Activated CD8-positive, alpha-beta memory T cell treated with anti-CD3 and anti-CD28 coated beads, Interleukin-2, amount 10 ng/mL, durations not matched to agents 7 days and 5 days (primary cell): ENCODE measurements at regions not wholly inside any gene's neighbourhood (a gene's known extent, or its start where the extent isn't known, plus 50 kb on each side); places are given as distances from the start of the nearest gene placed in this dataset.

Experiments
- ATAC-seq: fragments of 150-1000 bp; cut with Tn5 transposase; one replicate; pipeline ENCODE4 v1.10.0; 2021; ENCODE audit warnings: moderate library complexity
- CTCF ChIA-PET: fragments of 350-600 bp; sonication (Branson Sonifier 250); formaldehyde crosslinking; loops from one replicate; lab custom pipeline; 2021; ENCODE audit warnings: antibody characterized with exemption; lab: Charles Lee
- DNase-seq: peaks from one replicate; pipeline ENCODE4 v3.0.0-alpha.2; 2020
- H3K27ac Mint-ChIP-seq: one replicate; pipeline ENCODE4 v1.8.0; 2021; ENCODE audit warnings: mild to moderate bottlenecking, mixed read lengths
- H3K27me3 Mint-ChIP-seq: one replicate; pipeline ENCODE4 v1.8.0; 2021; ENCODE audit warnings: mixed read lengths
- H3K36me3 Mint-ChIP-seq: one replicate; pipeline ENCODE4 v1.8.0; 2021; ENCODE audit warnings: mild to moderate bottlenecking, mixed read lengths
- H3K4me1 Mint-ChIP-seq: one replicate; pipeline ENCODE4 v1.8.0; 2021; ENCODE audit warnings: mixed read lengths
- H3K4me3 Mint-ChIP-seq: one replicate; pipeline ENCODE4 v1.8.0; 2021; ENCODE audit warnings: mild to moderate bottlenecking, moderate library complexity, mixed read lengths
- H3K9me3 Mint-ChIP-seq: one replicate; pipeline ENCODE4 v1.8.0; 2022; ENCODE audit warnings: low read depth, mixed read lengths

DNA sequence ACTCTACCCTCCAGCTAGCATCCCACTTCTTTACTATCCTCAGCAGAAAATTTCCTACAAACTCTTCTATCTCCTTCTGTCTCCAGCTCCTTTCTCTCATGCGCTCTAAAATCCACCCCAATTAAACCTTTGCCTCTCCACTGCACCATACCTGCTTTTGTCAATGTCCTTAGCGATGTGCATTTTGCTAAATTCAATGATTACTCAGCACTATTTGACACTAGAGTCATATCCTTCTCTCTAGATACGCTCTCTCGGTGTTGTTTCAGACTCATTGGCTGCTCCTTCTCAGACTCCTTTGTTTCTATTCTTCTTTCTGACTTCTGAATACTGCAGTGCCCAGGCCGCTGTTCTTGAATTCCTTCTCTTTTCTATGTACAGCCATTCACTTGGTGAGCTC lies 144.2 kb downstream of the HLX start:
- no peaks in the 10 kb centered on the region for H3K27me3 Mint-ChIP-seq

DNA sequence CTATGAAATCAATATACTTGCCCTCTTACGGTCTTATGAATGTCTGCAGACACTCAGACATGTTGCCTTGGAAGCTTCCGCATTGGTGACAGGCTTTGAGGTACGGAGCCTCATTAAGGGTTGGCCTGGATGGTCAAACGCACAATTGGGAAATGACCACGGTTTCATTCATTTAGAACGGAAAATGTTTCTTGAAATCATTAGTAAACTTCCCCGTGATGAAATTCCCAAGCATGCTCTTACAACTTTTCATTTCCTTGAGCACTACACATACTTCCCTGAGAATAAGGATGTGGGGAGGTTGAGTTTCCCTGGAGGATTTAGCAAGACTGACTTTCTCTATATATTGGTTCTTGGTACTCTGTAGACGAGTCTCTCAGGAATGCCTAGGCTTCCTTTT lies 146.3 kb downstream of the HLX start:
- ATAC-seq = no peak

More for the DNA sequence above, 144.2 kb downstream of the HLX start:
- Mint-ChIP-seq H3K27ac (no peak overlapping the region), H3K4me3 (no peak overlapping the region), H3K4me1 (no peaks in the 10 kb centered on the region), H3K36me3 (no peaks in the 10 kb centered on the region), H3K9me3 (no peaks in the 10 kb centered on the region)
- ATAC-seq (no peak), DNase-seq (no peak)
- CTCF ChIA-PET = no interaction called here

DNA sequence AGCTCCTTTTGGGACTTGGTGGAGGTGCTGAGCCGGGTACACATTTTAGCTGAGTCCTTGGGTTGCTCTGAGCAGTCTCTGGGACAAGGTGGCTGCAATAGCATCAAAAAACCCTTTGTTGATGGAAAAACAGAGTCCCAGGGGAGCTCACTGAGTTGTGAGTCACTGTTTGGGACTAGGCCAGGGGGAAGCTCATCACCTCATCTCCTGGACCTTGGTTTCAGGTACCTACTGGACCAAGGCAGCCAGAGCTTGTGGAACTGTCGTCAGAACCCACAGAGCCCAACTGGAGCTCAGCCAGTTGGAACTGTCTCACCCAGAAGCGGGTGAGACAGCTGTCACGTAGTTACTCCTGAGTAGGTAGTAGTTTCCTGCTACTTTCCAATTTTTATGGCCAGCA lies 146.7 kb downstream of the HLX start:
- DNase-seq = no peak
- CTCF ChIA-PET = no interaction called here
- ATAC-seq = no peak
- Mint-ChIP-seq H3K36me3 (no peaks in the 10 kb centered on the region), H3K27me3 (no peaks in the 10 kb centered on the region), H3K4me3 (no peak overlapping the region), H3K27ac (no peak overlapping the region), H3K9me3 (no peaks in the 10 kb centered on the region), H3K4me1 (no peaks in the 10 kb centered on the region)

More for the DNA sequence above, 146.3 kb downstream of the HLX start:
- H3K4me1 Mint-ChIP-seq = no peaks in the 10 kb centered on the region
- no peak for DNase-seq
- no peaks in the 10 kb centered on the region for H3K9me3 Mint-ChIP-seq
- no peaks in the 10 kb centered on the region for H3K27me3 Mint-ChIP-seq
- no peak overlapping the region for H3K27ac Mint-ChIP-seq
- CTCF ChIA-PET = no interaction called here
- H3K36me3 Mint-ChIP-seq = no peaks in the 10 kb centered on the region
- H3K4me3 Mint-ChIP-seq = no peak overlapping the region

DNA sequence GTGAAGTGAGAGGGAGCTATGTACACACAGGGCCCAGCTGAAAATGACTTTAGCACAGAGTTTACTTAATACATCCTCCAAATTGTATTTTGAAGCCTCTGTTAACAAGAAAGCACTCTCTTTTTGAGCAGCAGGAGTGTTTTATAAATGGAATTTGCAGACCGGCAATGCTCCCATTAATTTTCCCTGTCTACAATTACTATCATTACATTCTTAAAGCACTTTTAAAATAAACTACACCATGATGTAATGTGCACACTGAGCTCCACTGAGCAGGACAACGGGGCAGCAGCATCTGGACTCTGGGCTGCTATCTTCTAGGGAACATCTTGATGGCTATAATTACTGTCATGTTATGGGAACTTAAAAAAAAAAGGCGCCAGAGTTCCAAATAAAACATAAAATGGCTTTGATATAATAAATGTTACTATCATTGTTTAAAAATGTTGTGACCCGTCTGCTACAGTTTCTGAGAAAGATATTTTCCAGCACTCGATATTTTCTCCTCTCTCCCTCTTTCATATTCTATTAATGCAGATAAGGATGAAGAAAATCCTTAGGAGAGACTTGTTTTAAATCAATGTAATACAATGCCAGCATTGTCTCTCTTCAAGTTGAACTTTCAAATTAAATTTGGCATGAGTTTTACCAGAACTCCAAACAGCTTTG lies 150.9 kb downstream of the HLX start:
- Mint-ChIP-seq H3K27me3 (no peaks in the 10 kb centered on the region), H3K9me3 (no peaks in the 10 kb centered on the region), H3K36me3 (no peaks in the 10 kb centered on the region), H3K4me1 (no peaks in the 10 kb centered on the region), H3K27ac (no peak overlapping the region), H3K4me3 (no peak overlapping the region)
- DNase-seq (no peak), ATAC-seq (no peak)
- CTCF ChIA-PET = no interaction called here

DNA sequence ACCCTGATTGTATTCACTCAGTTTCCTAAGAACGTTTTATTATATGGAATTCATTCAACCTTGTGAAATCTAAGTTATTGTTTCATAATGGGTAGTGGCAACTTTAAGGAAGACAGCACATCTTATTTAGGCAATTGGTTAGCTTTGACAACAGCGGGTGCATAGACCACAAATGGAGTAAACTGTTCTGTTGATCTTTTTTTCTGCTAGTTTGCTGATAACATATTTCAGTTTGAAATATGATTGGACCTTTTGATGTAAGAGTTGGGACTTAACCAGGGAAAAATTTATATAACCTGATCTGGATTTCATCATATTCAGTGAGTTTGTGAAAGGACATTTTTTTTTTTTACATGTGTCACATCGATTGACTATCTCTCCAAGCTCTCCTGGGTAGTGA lies 151.7 kb downstream of the HLX start:
- no peak overlapping the region for H3K27ac Mint-ChIP-seq
- no peak overlapping the region for H3K4me3 Mint-ChIP-seq
- H3K36me3 Mint-ChIP-seq = no peaks in the 10 kb centered on the region
- peaks cover 3% of the 10 kb centered on the region for H3K4me1 Mint-ChIP-seq
- CTCF ChIA-PET = interaction anchor here (1.0 kb wide), 1 partner anchor 102 kb away, joined by 3 read pairs; no protein-coding TSS in a partner anchor
- no peaks in the 10 kb centered on the region for H3K27me3 Mint-ChIP-seq
- no peaks in the 10 kb centered on the region for H3K9me3 Mint-ChIP-seq
- DNase-seq = no peak
- ATAC-seq = no peak

DNA sequence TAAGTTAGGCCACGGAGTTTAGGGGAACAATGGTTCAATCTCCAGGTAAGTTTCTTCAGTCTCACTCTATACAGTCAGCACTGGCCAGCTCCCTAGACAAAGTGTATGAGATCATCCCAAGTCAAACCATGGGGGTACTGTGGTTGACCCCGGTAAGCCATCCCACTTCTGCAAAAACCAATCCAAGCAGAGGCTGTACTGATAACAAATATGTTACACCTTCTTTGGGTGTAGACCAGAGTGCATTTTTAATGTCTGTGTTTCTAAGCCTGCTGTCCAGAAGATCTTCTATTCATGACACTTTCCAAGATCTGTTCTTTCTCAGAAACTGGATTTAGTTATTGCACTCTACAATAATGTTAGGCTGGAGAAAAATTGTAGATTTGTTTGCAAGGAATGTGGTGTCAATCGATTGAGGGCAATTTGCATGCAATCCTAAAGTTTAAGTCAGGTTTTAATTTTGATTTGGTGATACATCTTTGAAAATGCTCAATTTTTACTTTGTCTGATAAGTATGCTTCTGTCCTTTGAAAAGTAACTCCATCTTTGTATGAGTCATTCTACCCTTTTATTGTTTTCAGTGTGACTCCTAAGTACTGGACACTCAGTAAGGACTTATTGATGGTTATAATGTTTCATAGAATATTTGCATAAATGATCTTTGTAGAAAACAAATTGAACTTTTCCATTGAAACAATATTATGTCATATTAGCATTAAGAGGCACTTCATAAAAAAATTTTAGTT lies 152.4 kb downstream of the HLX start:
- Mint-ChIP-seq H3K9me3 (no peaks in the 10 kb centered on the region), H3K27ac (no peak overlapping the region), H3K27me3 (no peaks in the 10 kb centered on the region), H3K4me1 (peaks cover 3% of the 10 kb centered on the region), H3K36me3 (no peaks in the 10 kb centered on the region), H3K4me3 (no peak overlapping the region)
- ATAC-seq (no peak), DNase-seq (no peak)
- CTCF ChIA-PET = interaction anchor here (1.0 kb wide), 1 partner anchor 103 kb away, joined by 3 read pairs; no protein-coding TSS in a partner anchor

DNA sequence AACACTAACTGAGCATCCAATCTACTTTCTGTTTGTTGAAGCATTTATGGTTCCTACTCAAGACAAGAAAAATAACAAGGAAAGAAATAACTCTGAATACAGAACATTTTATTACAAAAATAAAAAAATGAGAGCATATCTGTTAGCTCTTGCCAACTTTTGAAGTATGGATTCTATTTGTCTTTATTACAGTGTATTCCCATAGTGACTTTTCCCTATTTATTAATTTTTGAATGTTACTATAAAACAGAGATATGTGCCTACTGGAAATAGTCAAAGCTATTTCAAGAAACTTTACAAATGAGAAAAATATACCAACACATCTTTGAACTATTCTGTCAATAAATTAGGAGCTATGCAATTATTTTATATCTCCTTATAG lies 153.0 kb downstream of the HLX start:
- CTCF ChIA-PET = no interaction called here
- peaks cover 3% of the 10 kb centered on the region for H3K4me1 Mint-ChIP-seq
- ATAC-seq = no peak
- no peaks in the 10 kb centered on the region for H3K36me3 Mint-ChIP-seq
- H3K27me3 Mint-ChIP-seq = no peaks in the 10 kb centered on the region
- no peak overlapping the region for H3K4me3 Mint-ChIP-seq
- no peak overlapping the region for H3K27ac Mint-ChIP-seq
- DNase-seq = no peak
- no peaks in the 10 kb centered on the region for H3K9me3 Mint-ChIP-seq

DNA sequence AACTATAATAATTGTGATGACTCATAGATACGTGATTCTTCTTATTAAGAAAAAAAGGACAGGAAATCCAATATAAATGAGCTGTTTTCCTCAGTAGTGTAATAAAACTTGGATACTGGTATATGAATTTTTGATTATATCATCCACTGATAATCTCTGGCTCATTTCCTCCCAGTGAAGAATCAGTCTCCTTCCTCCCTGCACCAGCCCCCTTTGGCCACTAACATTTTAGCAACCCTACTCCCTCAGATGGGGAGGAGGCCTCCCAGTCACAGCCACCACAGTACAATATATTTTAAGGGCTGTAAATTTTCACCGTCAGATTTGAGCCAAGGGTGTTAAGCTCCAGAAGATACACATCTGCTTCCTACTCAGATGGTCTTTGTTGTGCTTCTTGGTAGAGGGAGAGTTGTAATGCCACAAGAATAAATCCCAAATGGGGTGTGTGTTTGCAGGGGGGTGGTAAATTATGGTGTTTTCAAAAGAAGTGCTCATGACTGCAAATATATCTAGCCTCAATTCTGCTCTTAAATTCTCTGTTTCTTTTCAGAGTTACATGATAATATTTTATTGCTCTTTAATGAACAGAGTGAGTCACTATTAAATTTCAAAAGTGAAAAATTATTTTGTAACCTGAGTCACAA lies 153.5 kb downstream of the HLX start:
- Mint-ChIP-seq H3K4me1 (peaks cover 3% of the 10 kb centered on the region), H3K4me3 (no peak overlapping the region), H3K27me3 (no peaks in the 10 kb centered on the region), H3K9me3 (no peaks in the 10 kb centered on the region), H3K36me3 (no peaks in the 10 kb centered on the region), H3K27ac (no peak overlapping the region)
- CTCF ChIA-PET = no interaction called here
- no peak for DNase-seq
- no peak for ATAC-seq

DNA sequence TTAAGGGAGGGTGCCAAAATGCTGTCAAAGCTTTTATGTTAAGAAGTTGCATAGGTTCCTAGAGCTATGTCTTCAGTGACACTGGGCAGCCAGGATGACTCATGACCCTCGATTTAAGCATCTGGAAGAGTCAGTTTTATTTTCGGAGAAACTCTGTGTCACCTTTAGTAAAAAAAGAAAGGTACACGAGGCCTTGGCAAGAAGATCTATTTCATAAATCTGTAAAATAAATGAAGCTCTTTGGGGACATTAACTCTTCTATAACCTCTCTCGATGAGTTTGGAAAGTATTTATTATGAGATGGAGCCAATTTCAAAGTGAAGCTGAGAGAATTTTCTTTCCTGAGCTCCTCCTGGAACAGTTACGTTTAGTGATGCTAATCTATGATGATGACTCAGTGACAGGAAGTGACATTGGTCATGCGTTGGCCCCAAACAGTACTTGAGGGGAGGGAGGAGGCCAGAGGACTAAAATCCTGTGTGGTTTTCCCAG lies 156.5 kb downstream of the HLX start:
- CTCF ChIA-PET = interaction anchor here (1.0 kb wide), 1 partner anchor 33 kb away, joined by 3 read pairs; no protein-coding TSS in a partner anchor

DNA sequence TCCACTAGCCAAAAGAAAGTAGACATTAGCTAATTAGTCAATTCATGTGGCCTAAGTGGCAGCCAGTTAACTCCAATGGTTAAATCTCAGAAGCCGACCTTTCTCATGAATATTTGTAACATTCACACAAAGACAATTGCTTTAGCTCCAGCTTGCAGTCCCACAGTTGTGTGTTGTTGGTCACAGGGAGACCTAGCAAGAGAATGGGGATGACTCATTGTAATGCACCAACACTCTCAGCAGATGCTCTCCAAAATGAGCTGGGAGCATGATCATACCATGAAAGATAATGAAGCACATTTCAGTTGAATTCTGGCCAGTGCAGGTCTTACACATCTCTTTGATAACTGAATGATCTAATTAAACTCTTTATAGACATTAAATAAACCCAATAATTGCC lies 160.4 kb downstream of the HLX start:
- Mint-ChIP-seq H3K27ac (no peak overlapping the region), H3K9me3 (no peaks in the 10 kb centered on the region), H3K27me3 (no peaks in the 10 kb centered on the region), H3K4me3 (no peak overlapping the region), H3K4me1 (peaks cover 3% of the 10 kb centered on the region), H3K36me3 (no peaks in the 10 kb centered on the region)
- DNase-seq = no peak
- CTCF ChIA-PET = no interaction called here
- ATAC-seq = no peak

More for the DNA sequence above, 156.5 kb downstream of the HLX start:
- DNase-seq = no peak
- Mint-ChIP-seq H3K27me3 (no peaks in the 10 kb centered on the region), H3K36me3 (no peaks in the 10 kb centered on the region), H3K9me3 (no peaks in the 10 kb centered on the region), H3K4me1 (peaks cover 3% of the 10 kb centered on the region), H3K27ac (no peak overlapping the region), H3K4me3 (no peak overlapping the region)
- no peak for ATAC-seq

DNA sequence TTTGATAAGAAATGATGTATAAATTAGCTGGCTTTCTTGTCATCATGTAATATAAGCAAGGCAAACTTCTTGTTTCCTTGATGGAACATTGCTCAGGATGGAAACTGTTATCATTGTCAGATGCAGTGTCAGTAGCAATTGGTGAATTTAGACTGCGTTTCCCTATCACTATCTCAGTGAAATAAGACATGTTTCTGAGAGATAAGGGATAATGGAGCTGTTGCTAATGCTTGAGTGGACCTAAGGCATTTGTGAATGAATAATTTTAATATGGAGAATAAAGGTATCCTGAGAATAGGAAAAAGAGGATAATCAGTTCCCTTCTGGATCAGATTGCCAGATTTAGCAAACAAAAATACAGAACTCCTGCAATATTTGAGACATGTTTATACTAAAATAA lies 160.9 kb downstream of the HLX start:
- no peak for ATAC-seq
- H3K4me3 Mint-ChIP-seq = no peak overlapping the region
- no peaks in the 10 kb centered on the region for H3K36me3 Mint-ChIP-seq

DNA sequence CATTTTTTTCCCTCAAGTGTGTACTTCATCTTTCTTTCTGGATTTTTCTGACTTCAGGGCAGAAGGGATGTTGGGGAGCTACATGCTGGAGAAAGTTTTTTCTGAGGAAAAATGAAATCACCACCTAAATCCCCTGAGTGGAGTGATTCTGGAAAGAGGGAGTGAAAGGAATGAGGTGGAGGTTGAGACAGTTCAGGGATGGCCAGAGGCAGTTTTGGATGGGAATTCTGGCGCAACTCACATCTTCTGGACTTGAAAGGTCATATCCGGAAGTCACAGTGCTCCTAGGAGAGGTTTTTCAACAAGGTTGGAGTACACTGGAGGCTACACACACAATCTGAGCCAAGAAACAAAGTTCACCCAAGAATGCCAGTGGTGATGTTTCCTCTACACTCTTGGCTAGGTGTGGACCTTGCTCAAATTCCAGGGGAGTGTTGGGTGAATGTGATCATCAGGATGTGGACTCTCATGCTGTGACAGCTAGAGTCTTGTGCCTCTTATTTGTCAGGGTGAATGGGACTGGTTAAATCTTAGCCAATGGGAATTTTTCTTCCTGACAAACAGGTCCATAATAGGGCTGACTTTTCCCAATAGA lies 161.5 kb downstream of the HLX start:
- H3K36me3 Mint-ChIP-seq = no peaks in the 10 kb centered on the region
- no peaks in the 10 kb centered on the region for H3K9me3 Mint-ChIP-seq
- H3K27ac Mint-ChIP-seq = no peak overlapping the region
- CTCF ChIA-PET = no interaction called here
- peaks cover 2% of the 10 kb centered on the region for H3K4me1 Mint-ChIP-seq
- DNase-seq (no peak), ATAC-seq (no peak)
- H3K4me3 Mint-ChIP-seq = no peak overlapping the region
- H3K27me3 Mint-ChIP-seq = no peaks in the 10 kb centered on the region

More for the DNA sequence above, 160.9 kb downstream of the HLX start:
- DNase-seq = no peak
- no peaks in the 10 kb centered on the region for H3K9me3 Mint-ChIP-seq
- H3K4me1 Mint-ChIP-seq = peaks cover 3% of the 10 kb centered on the region
- CTCF ChIA-PET = no interaction called here
- H3K27ac Mint-ChIP-seq = no peak overlapping the region
- H3K27me3 Mint-ChIP-seq = no peaks in the 10 kb centered on the region

DNA sequence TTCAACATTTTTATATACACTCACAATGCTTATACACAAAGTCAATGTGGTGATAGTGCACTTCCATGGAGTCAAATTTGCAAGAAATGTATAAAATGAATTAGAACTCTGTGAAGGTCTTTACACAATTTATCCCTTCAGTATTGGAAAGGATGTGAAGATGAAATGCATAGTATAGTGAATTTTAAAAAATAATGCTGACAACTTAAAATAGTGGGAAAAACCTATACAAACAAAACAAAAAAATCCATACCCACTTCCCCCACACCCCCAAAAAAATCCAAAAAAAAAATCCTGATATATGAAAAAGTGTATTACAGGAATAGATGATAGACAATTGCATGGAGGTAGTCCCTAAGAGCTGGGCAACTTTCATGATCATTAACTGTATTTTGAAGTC lies 165.3 kb downstream of the HLX start:
- Mint-ChIP-seq H3K4me3 (no peak overlapping the region), H3K27ac (no peak overlapping the region), H3K9me3 (no peaks in the 10 kb centered on the region), H3K4me1 (no peaks in the 10 kb centered on the region), H3K36me3 (no peaks in the 10 kb centered on the region), H3K27me3 (no peaks in the 10 kb centered on the region)
- ATAC-seq (no peak), DNase-seq (no peak)
- CTCF ChIA-PET = no interaction called here
